GM19372 (cell line): ENCODE measurements at regions not wholly inside any gene's neighbourhood (a gene's known extent, or its start where the extent isn't known, plus 50 kb on each side); places are given as distances from the start of the nearest gene placed in this dataset.
A peak's percentile ranks its signal among the peaks of the same experiment; 100 is the strongest.
"Not testable (repeated sequence)": the region's sequence is repeated elsewhere in the genome, so short reads cannot be mapped to it uniquely, and the experiment has no call there.

ENCODE experiments used
- ATAC-seq: cut with Tn5 transposase; IDR thresholded peaks from one replicate; pipeline ENCODE4 v1.9.1; 2021; ENCODE audit warnings: mild to moderate bottlenecking, low read depth, moderate library complexity; ENCODE audit not compliant: unreplicated experiment

GRCh38 chr4:141448490-141448889 is 187.9 kb upstream of the IL15 start:
- ATAC-seq, result no peak

- no peak for ATAC-seq
These were observed 186.5 kb upstream of the IL15 start for GRCh38 chr4:141449927-141450326.

- ATAC-seq, result no peak
These were observed 180.7 kb upstream of the IL15 start for GRCh38 chr4:141455651-141456050.

GRCh38 chr4:141457653-141458052 is 178.7 kb upstream of the IL15 start:
- ATAC-seq, result no peak

- ATAC-seq, result no peak
These were observed 177.9 kb upstream of the IL15 start for GRCh38 chr4:141458501-141458900.

- no peak for ATAC-seq
These were observed 177.4 kb upstream of the IL15 start for GRCh38 chr4:141459020-141459419.

- no peak for ATAC-seq
These were observed 174.0 kb upstream of the IL15 start for GRCh38 chr4:141462361-141462760.

GRCh38 chr4:141463678-141464077 is 172.7 kb upstream of the IL15 start:
- ATAC-seq, result no peak

- no peak for ATAC-seq
These were observed 172.0 kb upstream of the IL15 start for GRCh38 chr4:141464366-141464765.

- no peak for ATAC-seq
These were observed 171.2 kb upstream of the IL15 start for GRCh38 chr4:141465171-141465570.

GRCh38 chr4:141467225-141467624 is 169.2 kb upstream of the IL15 start:
- ATAC-seq, result no peak

GRCh38 chr4:141469392-141469791 is 167.0 kb upstream of the IL15 start:
- no peak for ATAC-seq

- ATAC-seq, result no peak
These were observed 163.3 kb upstream of the IL15 start for GRCh38 chr4:141473026-141473540.

- ATAC-seq, result no peak
These were observed 162.4 kb upstream of the IL15 start for GRCh38 chr4:141473952-141474351.

GRCh38 chr4:141480950-141481349 is 155.4 kb upstream of the IL15 start:
- ATAC-seq, result no peak

- not testable (repeated sequence) for ATAC-seq
These were observed 152.1 kb upstream of the IL15 start for GRCh38 chr4:141484298-141484697.

GRCh38 chr4:141486375-141486997 is 149.9 kb upstream of the IL15 start:
- ATAC-seq, result no peak

- peak; percentile 91 for ATAC-seq
These were observed 138.8 kb upstream of the IL15 start for GRCh38 chr4:141497627-141498026.

- ATAC-seq, result no peak
These were observed 137.0 kb upstream of the IL15 start for GRCh38 chr4:141499261-141499853.

GRCh38 chr4:141501395-141501794 is 135.0 kb upstream of the IL15 start:
- ATAC-seq, result no peak

GRCh38 chr4:141501931-141502330 is 134.5 kb upstream of the IL15 start:
- no peak for ATAC-seq

- no peak for ATAC-seq
These were observed 133.6 kb upstream of the IL15 start for GRCh38 chr4:141502755-141503154.
